SK-N-SH treated with all-trans-retinoic acid at 6 μM for 48 hours (cell line): ENCODE measurements at regions not wholly inside any gene's neighbourhood (a gene's known extent, or its start where the extent isn't known, plus 50 kb on each side); places are given as distances from the start of the nearest gene placed in this dataset.

Experiments
- ATAC-seq: fragments of 200-7000 bp; cut with Tn5 transposase; 3 replicates; pipeline ENCODE4 v1.9.1; 2020; ENCODE audit warnings: mild to moderate bottlenecking, moderate library complexity
- ARNTL ChIP-seq: fragments of 450-650 bp; formaldehyde crosslinking; IDR thresholded peaks from 2 replicates; pipeline ENCODE4 v1.5.0; 2020; ENCODE audit warnings: low read depth, mild to moderate bottlenecking, moderate library complexity, borderline replicate concordance
- BACH2 ChIP-seq: fragments of 250-450 bp; sonication (Bioruptor Pico); IDR thresholded peaks from 2 replicates; pipeline ENCODE4 v1.9.0; 2021; ENCODE audit warnings: mild to moderate bottlenecking, borderline replicate concordance
- CREB5 ChIP-seq: fragments of 250-450 bp; sonication (Bioruptor Pico); IDR thresholded peaks from 2 replicates; pipeline ENCODE4 v1.5.1; 2020; ENCODE audit warnings: low read depth, mild to moderate bottlenecking, moderate library complexity
- CSDC2 ChIP-seq: fragments of 250-450 bp; sonication (Bioruptor Pico); IDR thresholded peaks from 2 replicates; pipeline ENCODE4 v1.5.0; 2020; ENCODE audit warnings: mild to moderate bottlenecking, moderate library complexity
- CSRNP3 ChIP-seq: fragments of 250-450 bp; sonication (Bioruptor Pico); IDR thresholded peaks from 2 replicates; pipeline ENCODE4 v1.5.1; 2021; ENCODE audit warnings: mild to moderate bottlenecking, moderate library complexity
- ESRRG ChIP-seq: fragments of 250-450 bp; sonication (Bioruptor Pico); IDR thresholded peaks from 2 replicates; pipeline ENCODE4 v1.6.1; 2021; ENCODE audit warnings: mild to moderate bottlenecking
- GLIS3 ChIP-seq: fragments of 250-450 bp; sonication (Bioruptor Pico); IDR thresholded peaks from 2 replicates; pipeline ENCODE4 v1.5.0; 2020; ENCODE audit warnings: mild to moderate bottlenecking, moderate library complexity
- ISL1 ChIP-seq: fragments of 250-450 bp; sonication (Bioruptor Pico); IDR thresholded peaks from 2 replicates; pipeline ENCODE4 v2.1.2; 2022; ENCODE audit warnings: mild to moderate bottlenecking, moderate library complexity
- OSR1 ChIP-seq: fragments of 250-450 bp; sonication (Bioruptor Pico); IDR thresholded peaks from 2 replicates; pipeline ENCODE4 v1.8.0; 2022; ENCODE audit warnings: moderate library complexity, mild to moderate bottlenecking, inconsistent platforms
- POU6F1 ChIP-seq: fragments of 250-450 bp; sonication (Bioruptor Pico); IDR thresholded peaks from 2 replicates; pipeline ENCODE4 v1.8.0; 2021; ENCODE audit warnings: low read depth, mild to moderate bottlenecking, moderate library complexity, borderline replicate concordance
- PPARA ChIP-seq: fragments of 250-450 bp; sonication (Bioruptor Pico); IDR thresholded peaks from 2 replicates; pipeline ENCODE4 v1.5.0; 2020; ENCODE audit warnings: mild to moderate bottlenecking, borderline replicate concordance
- RARB ChIP-seq: fragments of 250-450 bp; sonication (Bioruptor Pico); IDR thresholded peaks from 2 replicates; pipeline ENCODE4 v1.8.0; 2021; ENCODE audit warnings: mild to moderate bottlenecking, moderate library complexity
- SNAI2 ChIP-seq: fragments of 250-450 bp; sonication (Bioruptor Pico); IDR thresholded peaks from 2 replicates; pipeline ENCODE4 v1.5.0; 2020; ENCODE audit warnings: mild to moderate bottlenecking, moderate library complexity
- TCF4 ChIP-seq: fragments of 250-450 bp; sonication (Bioruptor Pico); IDR thresholded peaks from 2 replicates; pipeline ENCODE4 v1.8.0; 2021; ENCODE audit warnings: mild to moderate bottlenecking, moderate library complexity, borderline replicate concordance
- TOX ChIP-seq: fragments of 250-450 bp; sonication (Bioruptor Pico); IDR thresholded peaks from 2 replicates; pipeline ENCODE4 v1.8.0; 2021; ENCODE audit warnings: mild to moderate bottlenecking, moderate library complexity, borderline replicate concordance
- TSHZ2 ChIP-seq: fragments of 250-450 bp; sonication (Bioruptor Pico); IDR thresholded peaks from 2 replicates; pipeline ENCODE4 v1.5.0; 2020; ENCODE audit warnings: mild to moderate bottlenecking, moderate library complexity
- ZC3H10 ChIP-seq: fragments of 250-450 bp; sonication (Bioruptor Pico); IDR thresholded peaks from 2 replicates; pipeline ENCODE4 v1.5.1; 2021; ENCODE audit warnings: mild to moderate bottlenecking, moderate library complexity
- ZFP30 ChIP-seq: fragments of 450-650 bp; formaldehyde crosslinking; IDR thresholded peaks from 2 replicates; pipeline ENCODE4 v1.5.0; 2022; ENCODE audit warnings: mild to moderate bottlenecking, moderate library complexity
- ZNF565 ChIP-seq: fragments of 450-650 bp; formaldehyde crosslinking; conservative IDR thresholded peaks from 2 replicates; pipeline ENCODE4 v1.5.0; 2020; ENCODE audit warnings: low read depth, mild to moderate bottlenecking, moderate library complexity
- ZNF70 ChIP-seq: fragments of 450-650 bp; formaldehyde crosslinking; IDR thresholded peaks from 2 replicates; pipeline ENCODE4 v1.5.0; 2020; ENCODE audit warnings: mild to moderate bottlenecking, moderate library complexity
- ZNF8 ChIP-seq: fragments of 450-650 bp; formaldehyde crosslinking; IDR thresholded peaks from 2 replicates; pipeline ENCODE4 v1.5.0; 2020; ENCODE audit warnings: mild to moderate bottlenecking, moderate library complexity

GRCh38 chr18:40570615-40571014, 1384.4 kb upstream of the PIK3C3 start:
- TF ChIP-seq TSHZ2 (CRISPR knock-in tag), result no peak
- TF ChIP-seq SNAI2 (CRISPR knock-in tag), result no peak
- no peak for TF ChIP-seq ARNTL (CRISPR knock-in tag)
- TF ChIP-seq CSDC2, result no peak
- TF ChIP-seq BACH2 (CRISPR knock-in tag), result no peak
- no peak for TF ChIP-seq TOX (CRISPR knock-in tag)
- TF ChIP-seq PPARA (CRISPR knock-in tag), result no peak
- no peak for TF ChIP-seq ZNF565 (CRISPR knock-in tag)
- TF ChIP-seq ESRRG (CRISPR knock-in tag), result no peak
- no peak for TF ChIP-seq ZC3H10 (CRISPR knock-in tag)
- no peak for TF ChIP-seq CREB5 (CRISPR knock-in tag)
- no peak for TF ChIP-seq TCF4
- TF ChIP-seq OSR1 (CRISPR knock-in tag), result no peak
- no peak for TF ChIP-seq RARB
- no peak for TF ChIP-seq POU6F1
- TF ChIP-seq ZFP30 (CRISPR knock-in tag), result no peak
- no peak for TF ChIP-seq ZNF70 (CRISPR knock-in tag)
- no peak for TF ChIP-seq GLIS3 (CRISPR knock-in tag)
- TF ChIP-seq ZNF8 (CRISPR knock-in tag), result no peak
- no peak for TF ChIP-seq CSRNP3 (CRISPR knock-in tag)
- TF ChIP-seq, all 23 proteins: peak for 0
- ATAC-seq, result no peak

GRCh38 chr18:40569605-40570004, 1385.4 kb upstream of the PIK3C3 start:
- no peak for ATAC-seq
- TF ChIP-seq OSR1 (CRISPR knock-in tag), result no peak
- TF ChIP-seq TCF4, result no peak
- no peak for TF ChIP-seq POU6F1
- no peak for TF ChIP-seq ZNF565 (CRISPR knock-in tag)
- TF ChIP-seq BACH2 (CRISPR knock-in tag), result no peak
- no peak for TF ChIP-seq TOX (CRISPR knock-in tag)
- TF ChIP-seq RARB, result no peak
- no peak for TF ChIP-seq PPARA (CRISPR knock-in tag)
- no peak for TF ChIP-seq ZFP30 (CRISPR knock-in tag)
- TF ChIP-seq ZNF8 (CRISPR knock-in tag), result no peak
- no peak for TF ChIP-seq ZNF70 (CRISPR knock-in tag)
- no peak for TF ChIP-seq ESRRG (CRISPR knock-in tag)
- TF ChIP-seq ZC3H10 (CRISPR knock-in tag), result no peak
- no peak for TF ChIP-seq CREB5 (CRISPR knock-in tag)
- TF ChIP-seq CSDC2, result no peak
- TF ChIP-seq SNAI2 (CRISPR knock-in tag), result no peak
- TF ChIP-seq CSRNP3 (CRISPR knock-in tag), result no peak
- TF ChIP-seq ISL1 (CRISPR knock-in tag), result no peak
